SK-N-MC (cell line): ENCODE measurements at regions not wholly inside any gene's neighbourhood (a gene's known extent, or its start where the extent isn't known, plus 50 kb on each side); places are given as distances from the start of the nearest gene placed in this dataset.
A peak's percentile ranks its signal among the peaks of the same experiment; 100 is the strongest.

Experiments
- DNase-seq: peaks from one replicate; pipeline ENCODE4 v3.0.0-alpha.2; 2011; ENCODE audit warnings: low read depth, low spot score
- H3K27ac ChIP-seq: fragments of 200-600 bp; sonication (generic); 2 replicates; pipeline ENCODE4 v1.5.1; 2016; ENCODE audit warnings: mixed run types
- H3K36me3 ChIP-seq: fragments of 200-600 bp; sonication (generic); 2 replicates; pipeline ENCODE4 v1.6.1; 2017; ENCODE audit warnings: antibody characterized with exemption, low read length, mixed read lengths; ENCODE audit not compliant: insufficient read depth
- H3K4me3 ChIP-seq: fragments of 200-600 bp; sonication (generic); 2 replicates; pipeline ENCODE4 v1.5.1; 2016
- H3K9ac ChIP-seq: fragments of 200-600 bp; sonication (generic); 2 replicates; pipeline ENCODE4 v1.8.0; 2017; ENCODE audit warnings: mixed run types, mixed read lengths; ENCODE audit not compliant: insufficient read length
- H3K9me3 ChIP-seq: fragments of 200-600 bp; sonication (generic); 2 replicates; pipeline ENCODE4 v1.6.1; 2017; ENCODE audit warnings: low read depth, mild to moderate bottlenecking, antibody characterized with exemption, low read length, moderate library complexity, mixed read lengths
- EZH2 ChIP-seq: fragments of 200-600 bp; sonication (generic); IDR thresholded peaks from one replicate; pipeline ENCODE4 v1.6.1; 2017; ENCODE audit warnings: antibody characterized with exemption
- FOXP2 ChIP-seq: optimal IDR thresholded peaks from 2 replicates; pipeline ENCODE3; 2011; ENCODE audit warnings: mild to moderate bottlenecking, moderate library complexity; ENCODE audit not compliant: insufficient read depth; ENCODE audit errors: extremely low read length, control extremely low read depth
- POLR2AphosphoS5 ChIP-seq: IDR thresholded peaks from 2 replicates; pipeline ENCODE4 v1.6.1; 2012; ENCODE audit warnings: mild to moderate bottlenecking, low read depth, low read length, borderline replicate concordance

DNA sequence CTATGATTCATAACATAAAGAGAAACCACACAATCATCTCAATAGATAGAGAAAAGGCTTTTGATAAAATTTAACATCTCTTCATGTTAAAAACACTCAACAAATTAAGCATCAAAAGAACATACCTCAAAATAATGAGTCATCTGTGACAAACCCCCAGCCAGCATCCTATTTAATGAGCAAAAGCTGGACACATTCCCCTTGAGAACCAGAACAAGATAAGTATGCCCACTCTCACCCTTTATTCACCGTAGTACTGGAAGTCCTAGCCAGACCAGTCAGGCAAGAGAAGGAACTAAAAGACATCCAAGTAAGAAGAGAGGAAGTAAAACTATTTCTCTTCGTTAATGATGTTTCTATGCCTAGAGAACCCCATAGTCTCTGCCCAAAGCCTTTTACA is 507.2 kb downstream of the PABPC4L start:
- no peak overlapping the region for H3K9ac ChIP-seq
- DNase-seq: no peak
- H3K36me3 ChIP-seq: no peaks in the 10 kb centered on the region
- H3K27ac ChIP-seq: no peak overlapping the region
- TF ChIP-seq POLR2AphosphoS5: no peak
- no peak for TF ChIP-seq EZH2
- no peak for TF ChIP-seq FOXP2
- H3K9me3 ChIP-seq: no peaks in the 10 kb centered on the region; the same call in 1 of the 2 replicates
- no peak overlapping the region for H3K4me3 ChIP-seq

DNA sequence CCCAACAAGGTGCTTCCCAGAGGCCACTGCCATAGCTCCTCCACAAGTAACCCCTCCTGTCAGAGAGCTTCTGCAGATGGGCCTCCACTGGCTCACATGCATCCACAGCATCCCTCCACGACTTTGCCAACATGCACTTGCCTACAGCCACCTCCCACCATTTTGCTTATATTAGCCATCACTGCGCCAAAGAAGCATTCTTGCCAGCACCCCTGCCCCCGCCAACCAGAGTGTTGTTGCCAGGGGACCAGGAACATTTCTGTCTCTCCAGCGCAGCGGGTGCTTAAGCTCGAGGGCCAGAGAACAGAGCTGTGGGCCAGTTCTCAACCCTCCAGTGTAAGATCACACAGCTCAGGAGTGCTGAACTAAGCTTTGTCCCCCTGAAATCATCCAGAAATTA is 517.6 kb downstream of the PABPC4L start:
- H3K4me3 ChIP-seq: no peak overlapping the region
- TF ChIP-seq POLR2AphosphoS5: no peak
- TF ChIP-seq FOXP2: no peak
- no peak for TF ChIP-seq EZH2

DNA sequence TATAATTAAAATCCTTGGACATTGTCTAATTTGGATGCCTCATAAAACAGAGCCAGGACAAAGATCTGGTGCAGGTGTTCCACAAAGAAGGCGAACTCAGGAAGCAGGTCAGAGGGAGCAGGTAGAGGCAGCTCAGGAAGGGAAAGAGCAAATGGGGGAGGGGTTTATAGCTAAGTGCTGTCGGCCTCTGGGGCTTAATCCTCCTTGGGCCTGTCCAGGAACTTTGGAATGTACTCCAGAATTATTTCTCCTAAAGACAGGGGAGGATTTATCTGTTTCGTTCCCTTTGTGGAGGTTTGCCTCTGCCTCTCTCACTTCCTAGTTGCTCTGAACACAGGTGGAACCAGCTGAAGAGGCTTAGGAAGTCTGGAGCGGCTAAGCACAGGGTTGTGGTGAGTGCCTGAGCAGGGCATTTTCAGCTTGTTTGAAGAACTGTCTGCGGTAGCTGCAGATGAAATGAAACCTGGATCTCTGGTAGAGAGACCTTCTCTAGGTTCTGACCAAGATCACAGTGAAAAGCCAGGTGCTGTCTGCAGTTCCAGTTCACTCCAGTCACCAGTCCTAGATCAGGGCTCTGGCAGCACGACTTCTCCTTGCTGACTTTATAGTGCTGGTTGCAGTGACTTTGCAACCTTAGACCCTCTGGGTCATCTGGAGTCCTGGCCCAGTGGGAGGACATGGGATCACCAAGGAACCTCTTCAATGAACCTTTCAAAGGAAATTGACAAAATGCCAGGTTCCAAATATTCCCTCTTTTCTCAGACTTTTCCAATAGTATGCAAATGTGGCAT is 519.2 kb downstream of the PCDH10 start:
- Histone ChIP-seq H3K27ac (no peak overlapping the region), H3K36me3 (no peaks in the 10 kb centered on the region), H3K9ac (no peak overlapping the region), H3K9me3 (no peaks in the 10 kb centered on the region), H3K4me3 (no peak overlapping the region)
- DNase-seq: no peak
- TF ChIP-seq FOXP2 (no peak), EZH2 (no peak), POLR2AphosphoS5 (no peak)

More for the DNA sequence above, 517.6 kb downstream of the PABPC4L start:
- no peak for DNase-seq
- Histone ChIP-seq H3K36me3 (no peaks in the 10 kb centered on the region), H3K9me3 (no peaks in the 10 kb centered on the region), H3K27ac (no peak overlapping the region), H3K9ac (no peak overlapping the region)

DNA sequence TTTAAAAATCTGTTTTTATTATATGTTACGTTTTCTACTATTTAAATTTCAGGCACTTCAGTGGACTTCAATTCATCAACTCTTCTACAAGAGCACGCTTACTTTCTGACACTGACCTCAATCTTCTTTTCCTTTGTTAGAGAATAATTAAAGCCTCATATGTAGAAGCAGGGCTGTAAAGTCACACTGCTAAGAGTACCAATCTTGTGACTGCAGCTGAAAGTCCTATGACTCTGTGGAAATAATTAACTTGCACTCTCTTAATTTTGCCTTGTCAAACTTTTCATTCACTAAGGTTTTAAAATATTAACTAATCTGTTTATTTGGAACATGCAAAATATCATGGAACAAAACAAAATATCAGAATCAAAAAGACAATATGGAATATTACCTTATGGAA is 498.1 kb downstream of the PCDH10 start:
- Histone ChIP-seq H3K27ac (no peak overlapping the region), H3K9ac (no peak overlapping the region), H3K4me3 (no peak overlapping the region), H3K9me3 (no peaks in the 10 kb centered on the region), H3K36me3 (no peaks in the 10 kb centered on the region)
- DNase-seq: no peak
- TF ChIP-seq POLR2AphosphoS5: no peak
- TF ChIP-seq EZH2: no peak
- no peak for TF ChIP-seq FOXP2

DNA sequence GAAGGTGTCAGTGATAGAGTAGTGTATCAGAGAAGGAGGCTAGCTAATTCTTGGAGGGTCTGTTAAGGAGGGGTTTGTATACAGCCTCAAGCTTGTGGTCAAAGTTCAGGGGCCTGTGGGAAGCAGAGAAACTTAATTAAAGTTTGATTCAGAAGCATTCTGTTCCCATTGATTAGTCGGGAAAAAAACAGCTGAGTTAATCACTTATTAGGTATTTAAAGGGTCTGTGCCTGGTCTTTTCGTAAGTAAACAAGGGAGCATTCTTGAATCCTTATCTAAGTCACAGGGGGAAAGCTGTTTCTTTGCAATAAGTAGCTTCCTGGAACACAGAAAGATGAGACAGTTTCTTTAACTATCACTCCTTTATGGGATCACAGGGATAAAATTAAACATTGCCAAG is 492.1 kb downstream of the PCDH10 start:
- no peak for TF ChIP-seq POLR2AphosphoS5
- TF ChIP-seq EZH2: no peak
- no peak for TF ChIP-seq FOXP2
- no peaks in the 10 kb centered on the region for H3K9me3 ChIP-seq
- DNase-seq: no peak
- no peak overlapping the region for H3K4me3 ChIP-seq
- H3K9ac ChIP-seq: no peak overlapping the region
- no peaks in the 10 kb centered on the region; the same call in 1 of the 2 replicates for H3K36me3 ChIP-seq
- no peak overlapping the region for H3K27ac ChIP-seq

DNA sequence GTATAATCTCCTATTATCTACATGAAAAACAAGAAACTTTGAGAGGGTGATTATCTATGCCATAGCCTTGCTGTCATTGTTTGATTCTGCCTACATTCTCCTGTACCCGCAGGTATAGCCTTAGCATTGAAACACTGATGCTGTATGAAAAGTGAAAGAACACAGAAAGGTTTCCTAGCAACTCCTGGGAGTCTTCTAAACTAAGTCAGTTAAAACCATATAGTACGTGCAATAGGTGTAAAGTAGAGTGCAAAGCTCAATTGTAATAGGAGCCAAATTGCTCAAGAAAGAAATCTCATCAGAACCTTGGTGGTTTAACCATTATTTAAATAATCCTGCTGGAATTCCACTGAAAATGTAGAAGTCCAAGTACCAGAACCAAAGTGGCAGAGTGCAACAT is 489.7 kb downstream of the PCDH10 start:
- no peak for DNase-seq
- TF ChIP-seq EZH2 (no peak), FOXP2 (no peak), POLR2AphosphoS5 (no peak)

DNA sequence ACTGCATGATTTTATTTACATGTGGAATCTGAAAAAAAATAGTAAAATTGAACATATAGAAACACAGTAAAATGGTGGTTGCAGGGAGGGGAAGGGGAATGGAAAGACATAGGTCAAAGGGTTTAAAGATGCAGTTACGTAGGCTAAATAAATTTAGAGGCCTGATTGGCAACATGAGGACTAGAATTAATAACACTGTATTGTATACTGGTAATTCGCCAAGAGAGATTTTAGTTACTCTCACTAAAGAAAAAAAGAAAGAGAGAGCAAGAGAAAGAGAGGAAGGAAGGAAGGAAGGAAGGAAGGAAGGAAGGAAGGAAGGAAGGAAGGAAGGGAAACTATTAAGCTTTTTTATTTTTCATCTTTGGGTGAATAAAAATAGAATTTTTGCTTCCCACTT is 488.1 kb downstream of the PCDH10 start:
- Histone ChIP-seq H3K9me3 (no peaks in the 10 kb centered on the region), H3K4me3 (peak overlapping the region; percentile 6; the same call in 1 of the 2 replicates), H3K9ac (no peak overlapping the region), H3K36me3 (no peaks in the 10 kb centered on the region; the same call in 1 of the 2 replicates), H3K27ac (peak overlapping the region; percentile 77)
- DNase-seq: peak; percentile 66
- TF ChIP-seq FOXP2: no peak
- TF ChIP-seq POLR2AphosphoS5: no peak; the same call in 1 of the 2 replicates
- TF ChIP-seq EZH2: no peak

More for the DNA sequence above, 489.7 kb downstream of the PCDH10 start:
- Histone ChIP-seq H3K4me3 (no peak overlapping the region), H3K9ac (no peak overlapping the region), H3K36me3 (no peaks in the 10 kb centered on the region; the same call in 1 of the 2 replicates), H3K27ac (no peak overlapping the region), H3K9me3 (no peaks in the 10 kb centered on the region)

DNA sequence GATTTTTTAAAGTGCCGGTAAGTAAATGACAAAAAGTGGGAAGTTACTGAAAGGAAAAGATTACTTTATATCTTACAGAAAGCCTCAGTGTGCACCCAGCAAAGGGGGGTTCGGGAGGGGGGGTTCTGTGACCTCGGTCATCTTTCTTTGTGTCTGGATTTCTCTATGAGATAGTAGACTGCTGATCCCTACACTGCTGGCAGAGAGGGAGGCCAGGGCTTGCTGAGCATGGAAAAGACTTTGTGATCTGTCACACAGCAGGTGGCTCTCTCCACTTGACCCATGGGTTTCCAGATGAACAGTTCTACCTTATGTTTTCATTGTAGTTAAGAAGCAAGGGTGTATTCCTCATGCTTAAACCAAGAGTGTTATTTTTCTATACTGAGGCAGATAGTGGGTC is 475.6 kb downstream of the PCDH10 start:
- TF ChIP-seq EZH2 (no peak), POLR2AphosphoS5 (no peak), FOXP2 (no peak)
- H3K4me3 ChIP-seq: no peak overlapping the region
- no peaks in the 10 kb centered on the region for H3K9me3 ChIP-seq
- no peak for DNase-seq
- H3K9ac ChIP-seq: no peak overlapping the region
- no peak overlapping the region for H3K27ac ChIP-seq
- no peaks in the 10 kb centered on the region for H3K36me3 ChIP-seq
